Large intestine (tissue), 3 donors: ENCODE measurements at regions not wholly inside any gene's neighbourhood (a gene's known extent, or its start where the extent isn't known, plus 50 kb on each side); places are given as distances from the start of the nearest gene placed in this dataset.

Source experiments
- DNase-seq, 2 donors: peaks; one replicate each; pipeline versions ENCODE4 v3.0.0 to v3.0.0-alpha.2; 2013
- H3K27ac ChIP-seq: one replicate; pipeline ENCODE4 v1.5.1; 2013; ENCODE audit warnings: low read length
- H3K27me3 ChIP-seq: 2 replicates; pipeline ENCODE4 v1.6.1; 2013; ENCODE audit warnings: low read length; ENCODE audit not compliant: control insufficient read depth, insufficient read depth
- H3K36me3 ChIP-seq: 2 replicates; pipeline ENCODE4 v1.6.1; 2013; ENCODE audit warnings: low read length; ENCODE audit not compliant: control insufficient read depth, insufficient read depth
- H3K4me1 ChIP-seq: one replicate; pipeline ENCODE4 v1.6.1; 2013; ENCODE audit warnings: low read length; ENCODE audit not compliant: control insufficient read depth, insufficient read depth
- H3K4me3 ChIP-seq: one replicate; pipeline ENCODE4 v1.5.1; 2013; ENCODE audit warnings: low read length
- H3K9me3 ChIP-seq: one replicate; pipeline ENCODE4 v1.6.1; 2013; ENCODE audit warnings: mild to moderate bottlenecking, low read depth, low read length, moderate library complexity; ENCODE audit not compliant: control insufficient read depth
- WGBS: methylation state at CpG from one replicate; pipeline ENCODE4 v1.1.5; 2013; ENCODE audit warnings: low lambda C conversion rate; ENCODE audit not compliant: insufficient coverage; 5-methylcytosine and 5-hydroxymethylcytosine counted together

DNA sequence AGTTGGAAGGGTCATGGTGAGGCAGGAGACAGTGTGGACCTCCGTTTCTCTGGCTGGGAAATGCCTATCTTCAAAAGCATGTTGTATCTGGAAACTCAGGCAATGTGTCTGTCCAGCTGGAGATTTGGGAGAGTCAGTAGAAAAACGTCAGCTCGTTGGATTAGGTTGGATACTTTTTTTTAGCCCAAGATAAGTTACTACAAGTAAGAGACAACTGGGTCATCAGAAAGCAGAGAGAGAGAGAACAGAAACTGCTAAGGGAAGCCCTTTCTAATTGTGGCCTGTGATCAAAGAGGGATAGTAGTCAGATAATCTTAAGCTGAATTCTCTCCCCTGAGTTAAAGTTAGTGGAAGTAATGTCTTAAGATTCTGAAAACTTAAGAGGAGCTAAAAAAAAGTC, 78.9 kb upstream of the ZNF280D start:
- Histone ChIP-seq H3K4me3 (no peak overlapping the region), H3K9me3 (no peaks in the 10 kb centered on the region), H3K36me3 (no peaks in the 10 kb centered on the region), H3K27me3 (no peaks in the 10 kb centered on the region), H3K4me1 (peaks cover 5% of the 10 kb centered on the region), H3K27ac (no peak overlapping the region)
- no peak for DNase-seq
- WGBS, result no CpG with 5 or more reads among the region's 3 CpGs

DNA sequence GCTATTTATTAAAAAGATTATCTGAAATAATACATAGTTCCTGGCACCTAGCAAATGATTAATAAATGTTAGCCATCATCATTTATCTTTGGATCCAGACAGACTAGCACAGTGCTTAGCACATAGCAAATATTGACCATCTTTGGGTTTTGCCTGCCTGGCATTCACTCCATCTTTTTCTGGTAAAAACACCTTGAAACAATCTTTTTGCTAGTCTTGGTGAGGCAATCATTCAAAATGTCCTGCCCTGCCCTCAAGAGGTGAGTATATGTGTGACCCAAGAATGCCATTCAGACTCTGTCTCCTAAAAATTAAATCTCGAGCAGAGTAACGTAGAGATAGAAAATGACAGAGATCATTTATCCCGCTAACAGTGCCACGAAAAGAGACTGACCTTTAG, 78.3 kb upstream of the ZNF280D start:
- no peak for DNase-seq
- Histone ChIP-seq H3K9me3 (no peaks in the 10 kb centered on the region), H3K4me1 (peaks cover 5% of the 10 kb centered on the region), H3K36me3 (no peaks in the 10 kb centered on the region), H3K27ac (no peak overlapping the region), H3K4me3 (no peak overlapping the region), H3K27me3 (no peaks in the 10 kb centered on the region)
- no CpG with 5 or more reads among the region's 4 CpGs for WGBS

DNA sequence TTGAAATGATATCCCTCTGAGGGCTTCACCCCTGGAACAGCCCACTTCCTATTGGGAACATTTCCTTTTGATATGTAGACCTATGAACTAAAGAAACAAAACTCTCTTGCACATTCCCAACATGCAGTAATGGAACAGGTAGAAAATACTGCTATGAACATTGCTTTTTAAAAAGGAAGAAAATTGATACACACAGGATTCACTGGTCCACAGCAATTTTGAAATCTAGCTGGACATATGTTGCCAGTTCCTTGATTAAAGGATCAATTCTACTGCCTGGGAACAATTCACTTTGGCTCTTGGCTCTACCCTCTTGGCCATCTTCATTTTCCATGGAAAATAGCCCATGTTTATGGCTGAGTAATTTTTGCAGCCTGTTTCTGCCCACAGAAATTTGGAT, 74.9 kb upstream of the ZNF280D start:
- no peaks in the 10 kb centered on the region for H3K4me1 ChIP-seq
- no peaks in the 10 kb centered on the region for H3K36me3 ChIP-seq
- no peaks in the 10 kb centered on the region for H3K27me3 ChIP-seq
- no peak overlapping the region for H3K27ac ChIP-seq
- DNase-seq, result no peak
- no peaks in the 10 kb centered on the region for H3K9me3 ChIP-seq
- no peak overlapping the region for H3K4me3 ChIP-seq

DNA sequence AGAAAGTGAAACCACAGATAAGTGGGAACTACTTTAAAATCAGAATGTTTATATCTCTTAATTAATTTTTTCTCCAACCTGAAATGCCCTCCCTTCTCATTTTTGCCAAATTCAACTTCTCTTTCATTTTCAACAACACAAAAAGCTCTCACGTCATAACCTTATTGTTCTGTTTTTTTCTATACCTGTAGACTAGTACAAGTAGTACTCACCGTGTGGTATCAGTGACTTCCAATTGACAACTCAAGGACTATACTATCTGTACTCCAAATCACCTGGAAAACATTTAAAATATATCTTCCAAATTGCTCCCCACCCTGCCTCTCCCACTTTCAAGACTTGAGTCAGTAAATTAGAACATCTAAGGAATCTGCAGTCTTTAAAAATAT, 72.8 kb upstream of the ZNF280D start:
- WGBS, result 86% methylated on average over 1 of the region's 2 CpGs
- no peaks in the 10 kb centered on the region for H3K4me1 ChIP-seq
- no peaks in the 10 kb centered on the region for H3K9me3 ChIP-seq
- no peak for DNase-seq
- H3K27me3 ChIP-seq, result no peaks in the 10 kb centered on the region
- H3K27ac ChIP-seq, result no peak overlapping the region
- H3K4me3 ChIP-seq, result no peak overlapping the region
- no peaks in the 10 kb centered on the region for H3K36me3 ChIP-seq

DNA sequence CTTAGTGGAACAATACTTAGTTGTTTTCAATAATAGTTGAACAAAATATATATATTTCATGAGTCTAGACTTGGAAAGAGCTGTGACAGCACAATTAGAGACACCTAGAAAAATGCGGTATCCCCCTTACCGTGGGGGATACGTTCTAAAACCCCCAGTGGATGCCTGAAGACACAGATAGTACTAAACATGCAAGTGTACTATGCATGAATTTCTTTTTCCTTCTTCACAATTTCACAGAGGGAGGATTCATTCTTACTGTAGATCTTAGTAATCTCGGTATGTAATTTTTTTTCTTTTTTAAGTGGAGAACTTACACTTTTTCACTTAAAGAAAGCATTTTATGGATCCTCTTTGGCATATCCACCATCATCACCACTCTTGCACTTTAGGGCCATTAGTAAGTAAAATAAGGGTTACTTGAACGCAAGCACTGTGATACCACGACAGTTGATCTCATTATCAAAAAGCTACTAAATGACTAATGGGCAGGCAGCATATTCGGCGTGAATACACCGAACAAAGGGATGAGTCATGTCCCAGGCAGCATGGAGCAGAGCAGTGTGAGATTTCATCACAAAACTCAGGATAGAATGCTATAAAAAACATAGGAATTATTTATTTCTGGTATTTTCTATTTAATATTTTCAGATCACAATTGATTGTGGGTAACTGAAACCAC, 72.3 kb upstream of the ZNF280D start:
- H3K36me3 ChIP-seq, result no peaks in the 10 kb centered on the region
- WGBS, result 84% methylated on average over 3 of the region's 9 CpGs
- DNase-seq, result no peak
- H3K27ac ChIP-seq, result no peak overlapping the region
- H3K4me3 ChIP-seq, result no peak overlapping the region
- no peaks in the 10 kb centered on the region for H3K9me3 ChIP-seq
- no peaks in the 10 kb centered on the region for H3K27me3 ChIP-seq
- H3K4me1 ChIP-seq, result no peaks in the 10 kb centered on the region

DNA sequence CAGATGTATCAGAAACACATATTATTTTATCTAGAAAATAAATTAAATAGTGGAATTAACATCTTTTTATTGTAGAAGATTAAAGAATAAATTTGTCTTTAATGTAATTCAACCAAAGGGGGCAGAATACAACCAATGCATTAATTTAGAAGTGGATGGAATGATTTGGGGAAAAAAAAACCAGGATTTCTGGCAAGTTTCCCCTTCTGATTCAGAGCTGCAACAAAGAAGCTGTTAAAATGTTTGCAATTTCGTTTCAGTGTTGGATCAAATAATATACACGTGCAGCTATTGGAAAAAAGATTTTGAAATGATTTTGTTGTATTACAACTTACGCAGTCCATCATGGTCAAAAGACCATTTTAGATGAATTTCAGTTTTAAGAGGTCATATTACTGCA, 71.6 kb upstream of the ZNF280D start:
- H3K4me1 ChIP-seq, result no peaks in the 10 kb centered on the region
- no peaks in the 10 kb centered on the region for H3K36me3 ChIP-seq
- H3K9me3 ChIP-seq, result no peaks in the 10 kb centered on the region
- no peak overlapping the region for H3K4me3 ChIP-seq
- H3K27ac ChIP-seq, result no peak overlapping the region
- WGBS, result 90% methylated on average over 3 of the region's 3 CpGs
- H3K27me3 ChIP-seq, result no peaks in the 10 kb centered on the region
- no peak for DNase-seq

DNA sequence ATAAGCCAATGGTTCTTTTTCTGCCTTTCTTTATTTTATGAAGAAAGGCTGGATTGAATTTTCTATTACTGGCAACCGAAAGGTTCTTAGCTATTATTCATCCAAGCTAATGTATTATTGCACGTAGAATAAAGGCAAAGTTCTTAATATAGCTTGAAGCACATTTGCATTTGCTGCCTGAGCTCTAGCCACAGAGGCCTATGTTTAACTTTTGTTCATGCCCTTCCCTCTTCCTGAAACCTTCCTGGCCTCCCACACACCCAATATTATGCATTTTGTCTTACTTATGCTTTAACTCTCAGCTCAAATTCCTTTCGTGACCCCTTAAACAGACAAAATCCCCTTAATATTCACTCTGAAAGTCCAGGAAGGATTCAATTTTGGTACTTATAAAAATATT, 71.0 kb upstream of the ZNF280D start:
- WGBS, result no CpG with 5 or more reads among the region's 3 CpGs
- H3K36me3 ChIP-seq, result no peaks in the 10 kb centered on the region
- DNase-seq, result no peak
- no peaks in the 10 kb centered on the region for H3K4me1 ChIP-seq
- H3K27me3 ChIP-seq, result no peaks in the 10 kb centered on the region
- no peaks in the 10 kb centered on the region for H3K9me3 ChIP-seq
- H3K4me3 ChIP-seq, result no peak overlapping the region
- H3K27ac ChIP-seq, result no peak overlapping the region

DNA sequence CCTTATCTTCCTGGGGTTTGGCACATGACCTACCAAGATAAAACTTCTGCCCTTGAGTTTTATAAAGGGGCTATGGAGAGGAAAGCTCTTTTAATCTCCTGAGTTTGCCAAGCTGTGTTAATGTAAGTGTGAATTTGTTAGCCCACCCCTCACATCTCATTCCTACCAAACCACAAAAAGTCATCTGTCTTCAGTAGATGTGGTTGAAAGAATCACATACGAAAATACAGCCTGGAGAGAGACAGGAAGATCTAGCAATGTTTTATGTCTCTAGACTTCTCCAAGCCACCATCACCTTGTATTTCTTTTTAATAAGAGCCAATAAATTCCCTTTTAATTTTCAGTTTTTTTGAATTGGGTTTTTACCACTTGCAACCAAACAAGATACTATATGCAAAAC, 68.9 kb upstream of the ZNF280D start:
- H3K4me3 ChIP-seq, result no peak overlapping the region
- H3K36me3 ChIP-seq, result no peaks in the 10 kb centered on the region
- H3K27ac ChIP-seq, result no peak overlapping the region
- H3K4me1 ChIP-seq, result no peaks in the 10 kb centered on the region
- WGBS, result no CpG with 5 or more reads among the region's 1 CpG
- no peaks in the 10 kb centered on the region for H3K27me3 ChIP-seq
- H3K9me3 ChIP-seq, result no peaks in the 10 kb centered on the region
- no peak for DNase-seq

DNA sequence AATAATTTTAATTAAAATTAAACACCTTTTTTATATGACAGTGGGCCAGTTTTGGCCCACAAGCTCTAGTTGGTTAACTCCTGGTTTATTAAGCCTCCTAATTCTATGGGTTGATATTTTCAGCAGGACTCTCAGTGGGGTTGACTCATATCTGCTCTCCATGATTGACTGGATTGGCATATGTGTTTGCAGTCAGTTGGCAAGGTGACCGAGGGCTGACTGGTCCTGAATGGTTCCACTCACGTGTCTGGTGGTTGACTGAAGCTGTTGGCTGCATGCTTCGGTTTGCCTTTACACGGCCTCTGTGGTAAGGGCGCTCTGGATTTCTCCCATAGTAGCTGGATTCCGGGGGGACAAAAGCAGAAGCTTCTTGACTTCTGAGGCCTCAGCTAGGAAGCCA, 65.3 kb upstream of the ZNF280D start:
- H3K27ac ChIP-seq, result no peak overlapping the region
- H3K9me3 ChIP-seq, result no peaks in the 10 kb centered on the region
- H3K27me3 ChIP-seq, result no peaks in the 10 kb centered on the region
- no peak for DNase-seq
- H3K4me3 ChIP-seq, result no peak overlapping the region
- no peaks in the 10 kb centered on the region for H3K36me3 ChIP-seq
- no CpG with 5 or more reads among the region's 6 CpGs for WGBS
- no peaks in the 10 kb centered on the region for H3K4me1 ChIP-seq

DNA sequence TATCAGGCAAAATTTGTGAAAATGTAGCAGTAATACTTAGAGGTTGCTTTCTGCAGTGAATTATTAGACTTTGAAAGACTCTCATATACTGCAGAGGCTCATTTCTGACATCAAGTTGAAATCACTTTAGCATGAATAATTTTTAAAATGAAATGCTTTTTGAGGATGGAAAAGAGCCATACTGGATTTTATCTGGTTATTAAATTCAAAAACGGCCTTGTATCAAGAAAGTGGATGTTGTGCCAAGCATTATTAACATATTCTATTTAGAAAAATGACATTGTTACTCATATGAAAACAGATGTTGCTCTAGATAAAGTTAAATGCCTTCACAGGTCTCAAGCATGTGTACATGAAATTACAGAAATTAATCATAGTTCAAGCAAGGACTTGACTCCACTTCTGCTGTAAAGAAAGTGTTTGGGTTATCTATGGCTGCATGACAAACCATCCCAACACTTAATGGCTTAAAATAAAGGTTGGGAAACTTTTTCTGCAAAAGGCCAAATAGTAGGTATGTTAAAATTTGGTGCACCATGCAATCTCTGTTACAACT, 64.5 kb upstream of the ZNF280D start:
- Histone ChIP-seq H3K36me3 (no peaks in the 10 kb centered on the region), H3K4me1 (no peaks in the 10 kb centered on the region), H3K9me3 (no peaks in the 10 kb centered on the region), H3K4me3 (no peak overlapping the region), H3K27me3 (no peaks in the 10 kb centered on the region), H3K27ac (no peak overlapping the region)
- no peak for DNase-seq
- 78% methylated on average over 1 of the region's 1 CpG for WGBS

DNA sequence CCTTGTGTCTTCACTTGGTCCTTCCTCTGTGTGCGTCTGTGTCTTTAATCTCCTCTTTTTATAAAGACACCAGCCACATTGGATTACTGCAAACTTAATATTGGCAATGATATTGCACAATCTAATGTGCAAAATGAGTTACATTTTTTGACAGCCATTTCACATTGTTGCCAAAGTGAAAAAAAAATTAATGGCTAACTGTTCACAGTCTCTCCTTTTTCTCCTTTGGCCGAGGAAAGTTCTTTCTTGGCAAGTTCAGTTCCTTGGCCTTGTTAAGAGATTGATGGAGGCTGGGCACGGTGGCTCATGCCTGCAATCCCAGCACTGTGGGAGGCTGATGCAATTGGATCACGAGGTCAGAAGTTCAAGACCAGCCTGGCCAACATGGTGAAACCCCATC, 62.2 kb upstream of the ZNF280D start:
- H3K27me3 ChIP-seq, result no peaks in the 10 kb centered on the region
- H3K36me3 ChIP-seq, result no peaks in the 10 kb centered on the region
- WGBS, result no CpG with 5 or more reads among the region's 4 CpGs
- no peaks in the 10 kb centered on the region for H3K4me1 ChIP-seq
- H3K9me3 ChIP-seq, result no peaks in the 10 kb centered on the region
- no peak for DNase-seq
- H3K27ac ChIP-seq, result no peak overlapping the region
- no peak overlapping the region for H3K4me3 ChIP-seq
